GM18505 (cell line): ENCODE measurements at regions not wholly inside any gene's neighbourhood (a gene's known extent, or its start where the extent isn't known, plus 50 kb on each side); places are given as distances from the start of the nearest gene placed in this dataset.

Experiments
- ATAC-seq: cut with Tn5 transposase; IDR thresholded peaks from one replicate; pipeline ENCODE4 v1.9.1; 2021; ENCODE audit not compliant: unreplicated experiment
- POLR2A ChIP-seq: IDR thresholded peaks from 4 replicates; pipeline ENCODE4 v1.6.1; 2011; ENCODE audit warnings: borderline replicate concordance; ENCODE audit not compliant: insufficient read depth, insufficient read length; ENCODE audit errors: extremely low read depth

DNA sequence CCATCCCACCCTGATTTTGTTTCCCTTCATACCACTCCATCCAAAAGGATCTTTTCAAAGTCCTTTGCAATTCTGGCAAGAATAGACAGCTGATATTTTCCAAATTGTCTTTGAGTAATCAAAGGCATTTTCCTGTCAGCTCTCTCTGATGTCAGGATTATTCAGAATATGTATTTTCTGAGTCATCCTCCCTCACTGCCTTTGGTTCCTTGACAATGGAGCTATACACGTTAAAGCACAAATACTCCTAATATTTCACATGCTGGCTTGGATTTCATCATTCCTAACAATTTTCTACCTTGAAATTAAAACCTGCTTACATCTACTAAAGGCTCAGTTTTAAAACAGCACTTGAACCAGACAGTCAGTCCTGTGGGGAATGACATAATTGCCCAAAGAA is 379.4 kb downstream of the GADD45G start:
- no peak for ATAC-seq
- TF ChIP-seq POLR2A, result no peak

GRCh38 chr9:89985068-89985467 is 380.3 kb downstream of the GADD45G start:
- no peak for ATAC-seq
- TF ChIP-seq POLR2A, result no peak

- ATAC-seq, result no peak
- TF ChIP-seq POLR2A, result no peak
These were observed 381.4 kb downstream of the GADD45G start for GRCh38 chr9:89986190-89986589.

DNA sequence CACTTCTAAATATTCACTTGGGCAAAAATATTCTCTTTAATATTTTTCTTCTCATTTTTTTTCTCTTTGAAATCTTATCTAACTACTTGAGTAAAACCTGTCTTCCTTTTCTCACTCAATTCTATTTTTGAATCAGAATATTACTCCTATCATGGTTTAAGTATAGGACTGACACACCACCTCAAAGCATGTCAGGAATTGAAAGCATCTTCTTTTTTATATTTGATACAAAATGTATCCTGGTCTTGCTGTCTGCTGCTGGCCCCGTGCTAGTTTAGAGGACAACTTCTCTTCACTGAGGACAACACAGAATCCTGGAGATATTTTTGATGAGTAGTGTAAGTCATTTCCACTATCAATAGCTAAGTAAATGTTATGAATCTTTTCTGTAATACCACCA is 383.6 kb downstream of the GADD45G start:
- no peak for ATAC-seq
- no peak for TF ChIP-seq POLR2A

DNA sequence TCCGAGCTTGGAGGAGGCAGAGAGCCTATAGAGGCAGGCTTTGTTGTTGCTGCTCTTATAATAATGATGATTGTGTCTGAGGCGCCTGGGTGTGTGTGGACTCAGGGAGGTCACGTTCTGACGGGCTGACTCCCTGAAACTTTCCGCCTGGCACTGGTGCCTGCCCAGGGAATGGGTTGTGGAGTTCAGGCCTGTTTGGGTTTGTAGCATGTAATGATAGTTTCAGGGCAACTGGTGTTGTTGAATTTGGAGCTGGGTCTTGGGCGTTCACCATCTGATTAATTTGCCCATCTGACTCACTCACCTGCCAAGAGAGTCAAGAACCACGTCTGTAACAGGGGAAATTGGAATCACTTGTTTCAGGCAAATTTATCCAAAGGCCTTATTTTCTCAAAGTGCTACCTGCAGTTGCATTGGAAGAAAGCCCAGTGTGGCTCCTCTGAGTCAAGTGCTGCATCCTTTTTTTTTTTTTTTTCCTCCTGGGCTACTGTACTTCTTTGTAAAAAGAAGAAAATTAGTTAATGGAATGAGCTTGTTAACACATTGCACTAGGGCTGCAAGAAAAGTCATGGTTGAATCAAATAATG is 386.5 kb downstream of the GADD45G start:
- TF ChIP-seq POLR2A, result no peak
- no peak for ATAC-seq

GRCh38 chr9:89992326-89993198 is 387.8 kb downstream of the GADD45G start:
- ATAC-seq, result no peak
- no peak for TF ChIP-seq POLR2A

DNA sequence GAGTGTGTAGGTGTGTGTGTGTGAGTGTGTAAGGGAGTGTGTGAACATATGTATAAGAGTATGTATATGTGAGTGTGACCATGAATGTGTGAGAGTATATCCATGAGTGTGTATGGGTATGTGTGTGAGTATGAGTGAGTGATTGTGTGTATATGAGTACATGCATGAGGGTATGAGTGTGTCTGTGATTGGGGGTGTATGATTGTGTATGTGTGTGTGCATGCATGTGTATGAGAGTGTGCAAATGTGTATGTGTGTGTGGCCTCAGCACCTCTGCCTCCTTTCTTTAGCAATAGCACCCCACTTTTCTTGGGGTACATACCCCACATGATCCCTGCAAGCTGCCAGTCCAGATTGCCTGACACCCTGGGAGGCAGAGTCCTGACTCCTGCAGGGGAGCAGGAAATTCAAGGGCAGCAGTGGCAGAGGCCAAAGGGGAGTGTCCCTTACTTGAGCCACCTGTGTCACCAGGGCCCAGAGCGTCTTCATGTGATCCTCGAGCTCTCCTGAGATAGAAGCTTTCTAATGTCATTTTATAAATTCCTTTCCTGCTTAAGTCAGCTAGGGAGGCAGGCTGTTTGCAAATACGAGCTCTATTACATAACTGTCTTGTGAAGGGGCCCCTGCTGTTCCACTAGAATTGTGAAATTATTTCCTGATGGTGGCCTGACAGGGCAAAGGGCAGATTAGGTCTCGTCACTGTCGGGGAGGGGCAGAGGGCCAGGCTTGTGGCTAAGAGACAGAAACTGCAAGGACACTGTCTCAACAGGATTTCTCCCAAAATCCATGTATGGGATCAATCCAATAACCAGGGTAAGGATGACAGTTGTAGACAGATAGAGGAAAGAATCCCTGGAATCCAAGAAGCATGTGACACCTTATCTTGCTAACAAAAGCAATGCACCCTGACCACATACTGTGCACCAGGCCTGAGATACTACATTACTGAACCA is 389.1 kb downstream of the GADD45G start:
- TF ChIP-seq POLR2A, result no peak
- ATAC-seq, result no peak

DNA sequence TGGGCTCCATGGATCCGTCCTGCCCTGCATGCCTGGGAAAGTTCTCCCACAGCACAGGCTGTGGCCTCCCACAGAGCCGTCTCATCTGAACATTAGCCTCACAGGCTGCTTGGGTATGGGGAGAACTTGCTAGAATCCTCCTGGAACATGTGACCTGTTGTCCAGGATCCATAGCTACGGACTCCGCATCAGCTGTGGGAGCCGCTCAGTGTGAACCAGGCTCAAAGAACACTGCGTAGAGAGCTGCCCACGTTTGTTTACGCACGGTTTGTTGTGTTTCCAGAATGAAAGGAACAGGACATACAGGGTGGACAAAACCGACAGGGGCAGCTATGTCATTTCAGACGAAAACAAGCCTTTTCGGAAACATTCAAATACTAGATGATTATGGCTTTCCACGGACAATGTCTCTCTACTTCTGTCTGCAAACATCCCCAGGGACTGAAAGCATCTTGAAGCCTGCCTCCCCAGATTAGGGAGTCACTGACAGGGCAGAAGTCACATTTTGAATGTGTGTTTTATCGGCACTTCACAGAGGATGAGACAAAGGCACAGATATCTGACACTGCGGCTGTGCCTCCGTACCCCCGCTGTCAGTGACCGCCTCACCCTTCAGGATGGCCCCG is 390.3 kb downstream of the GADD45G start:
- no peak for TF ChIP-seq POLR2A
- ATAC-seq, result no peak

DNA sequence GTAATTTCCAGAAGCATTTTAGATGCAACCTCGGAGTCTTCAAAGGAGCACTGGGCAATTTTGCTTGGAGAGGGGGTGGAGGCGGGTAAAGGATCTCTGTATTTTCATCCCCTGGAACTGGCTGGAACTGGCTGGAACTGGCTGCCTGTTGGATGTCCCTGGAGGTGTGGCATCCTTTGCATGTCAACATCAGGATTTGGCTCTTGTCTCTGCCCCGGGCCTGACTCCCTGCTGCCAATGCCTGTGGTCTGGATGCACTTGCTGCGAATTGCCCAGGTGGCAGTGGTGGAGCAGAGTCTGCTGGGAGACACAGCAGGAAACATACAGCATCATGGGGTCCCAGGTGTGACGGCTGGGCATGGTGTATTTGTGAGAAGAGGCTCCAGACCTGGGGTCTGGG is 391.3 kb downstream of the GADD45G start:
- ATAC-seq, result no peak
- TF ChIP-seq POLR2A, result no peak

GRCh38 chr9:89996773-89997172 is 392.0 kb downstream of the GADD45G start:
- no peak for ATAC-seq
- no peak for TF ChIP-seq POLR2A

DNA sequence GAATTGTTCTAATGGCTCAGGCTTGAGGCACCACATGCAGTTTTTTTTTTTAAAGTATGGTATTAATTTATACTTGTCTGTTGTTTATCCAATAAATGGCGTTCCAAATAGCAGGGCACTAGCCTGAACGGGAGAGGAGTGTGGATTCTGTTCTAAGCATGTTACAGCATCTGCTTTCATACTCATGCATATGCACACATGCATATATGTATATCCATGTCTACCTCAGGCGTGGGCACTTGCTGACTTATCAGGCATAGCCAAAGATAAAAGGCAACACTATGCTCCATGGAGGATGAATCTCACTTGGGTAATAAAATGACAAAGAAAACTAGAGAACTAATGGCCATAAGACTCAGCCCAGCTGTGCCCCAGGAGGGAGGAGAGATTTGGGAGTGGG is 393.8 kb downstream of the GADD45G start:
- TF ChIP-seq POLR2A, result no peak
- no peak for ATAC-seq

DNA sequence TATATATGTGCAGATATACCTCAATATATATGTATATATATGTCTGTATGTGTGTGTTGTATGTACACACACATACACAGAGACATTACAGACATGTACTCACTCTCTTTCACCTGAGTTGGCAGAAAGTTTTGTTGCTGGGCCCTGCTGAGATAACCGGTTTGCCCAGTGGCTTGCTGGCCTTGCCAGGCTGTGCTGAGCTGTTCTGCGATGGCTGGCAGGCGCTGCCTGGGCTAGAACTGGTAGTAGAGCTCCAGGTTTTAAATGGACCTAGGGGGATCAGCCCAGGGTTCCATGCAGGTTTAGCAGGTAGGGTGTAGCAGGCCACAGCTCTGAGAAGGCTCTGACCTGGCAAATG is 394.3 kb downstream of the GADD45G start:
- no peak for ATAC-seq
- no peak for TF ChIP-seq POLR2A
